Smooth muscle cell (in vitro differentiated cells): ENCODE measurements at regions not wholly inside any gene's neighbourhood (a gene's known extent, or its start where the extent isn't known, plus 50 kb on each side); places are given as distances from the start of the nearest gene placed in this dataset.
A peak's percentile ranks its signal among the peaks of the same experiment; 100 is the strongest.

Source experiments
- DNase-seq: peaks from one replicate; lab custom pipeline; 2025; ENCODE audit not compliant: unreplicated experiment; lab: John Stamatoyannopoulos, UW
- H2AFZ ChIP-seq: fragments of 200-600 bp; sonication (generic); 2 replicates; pipeline ENCODE4 v1.6.0; 2016; ENCODE audit warnings: antibody characterized with exemption, low read depth, mild to moderate bottlenecking
- H3F3A ChIP-seq: fragments of 200-600 bp; sonication (generic); 2 replicates; pipeline ENCODE4 v1.6.0; 2017; ENCODE audit warnings: antibody characterized with exemption, low read depth
- H3K27ac ChIP-seq: fragments of 200-600 bp; sonication (generic); 2 replicates; pipeline ENCODE4 v1.5.1; 2016; ENCODE audit warnings: low read depth, mild to moderate bottlenecking
- H3K27me3 ChIP-seq: fragments of 200-600 bp; sonication (generic); 2 replicates; pipeline ENCODE4 v1.6.1; 2016; ENCODE audit warnings: low read depth, mild to moderate bottlenecking
- H3K36me3 ChIP-seq: fragments of 200-600 bp; sonication (generic); 2 replicates; pipeline ENCODE4 v1.5.1; 2016; ENCODE audit warnings: low read depth
- H3K4me1 ChIP-seq: fragments of 200-600 bp; sonication (generic); 2 replicates; pipeline ENCODE4 v1.5.1; 2016; ENCODE audit warnings: low read depth
- H3K4me2 ChIP-seq: fragments of 200-600 bp; sonication (generic); 2 replicates; pipeline ENCODE4 v1.6.0; 2016; ENCODE audit warnings: mild to moderate bottlenecking
- H3K4me3 ChIP-seq: fragments of 200-600 bp; sonication (generic); 2 replicates; pipeline ENCODE4 v1.5.1; 2016; ENCODE audit warnings: mild to moderate bottlenecking
- H3K79me2 ChIP-seq: fragments of 200-600 bp; sonication (generic); 2 replicates; pipeline ENCODE4 v1.6.0; 2016; ENCODE audit warnings: low read depth, mild to moderate bottlenecking
- H3K9ac ChIP-seq: fragments of 200-600 bp; sonication (generic); 2 replicates; pipeline ENCODE4 v1.6.0; 2016; ENCODE audit warnings: low read depth
- H3K9me3 ChIP-seq: fragments of 200-600 bp; sonication (generic); replicated peaks from 2 replicates; pipeline ENCODE4 v1.5.1; 2016; ENCODE audit warnings: low read depth
- H4K20me1 ChIP-seq: fragments of 200-600 bp; sonication (generic); 2 replicates; pipeline ENCODE4 v1.6.0; 2016; ENCODE audit warnings: low read depth
- CTCF ChIP-seq: fragments of 200-600 bp; sonication (generic); IDR thresholded peaks from 2 replicates; pipeline ENCODE4 v1.5.1; 2017; ENCODE audit warnings: borderline replicate concordance, mild to moderate bottlenecking, antibody characterized with exemption; ENCODE audit not compliant: insufficient read depth, poor library complexity, severe bottlenecking
- WGBS: methylation state at CpG from one replicate; pipeline ENCODE4 v1.1.7; 2016; ENCODE audit warnings: low lambda C conversion rate; 5-methylcytosine and 5-hydroxymethylcytosine counted together

GRCh38 chr11:128200467-128200866, 386.9 kb downstream of the ETS1 start:
- H4K20me1 ChIP-seq = no peaks in the 10 kb centered on the region
- H3K36me3 ChIP-seq = no peaks in the 10 kb centered on the region
- H2AFZ ChIP-seq = no peak overlapping the region
- no peaks in the 10 kb centered on the region for H3F3A ChIP-seq
- H3K27me3 ChIP-seq = no peaks in the 10 kb centered on the region
- H3K27ac ChIP-seq = no peak overlapping the region
- no peak for DNase-seq
- H3K4me2 ChIP-seq = no peak overlapping the region
- H3K4me1 ChIP-seq = no peaks in the 10 kb centered on the region
- TF ChIP-seq CTCF = no peak
- no peak overlapping the region for H3K4me3 ChIP-seq
- no peak overlapping the region for H3K9ac ChIP-seq
- no peaks in the 10 kb centered on the region for H3K79me2 ChIP-seq
- H3K9me3 ChIP-seq = no peaks in the 10 kb centered on the region
- 85% methylated on average over 4 of the region's 4 CpGs for WGBS

GRCh38 chr11:128198216-128198772, 389.1 kb downstream of the ETS1 start:
- DNase-seq = no peak
- Histone ChIP-seq H3K4me2 (no peak overlapping the region), H2AFZ (no peak overlapping the region), H3K4me1 (no peaks in the 10 kb centered on the region), H3K27me3 (no peaks in the 10 kb centered on the region), H4K20me1 (no peaks in the 10 kb centered on the region), H3K79me2 (no peaks in the 10 kb centered on the region), H3K36me3 (no peaks in the 10 kb centered on the region), H3K9ac (no peak overlapping the region), H3F3A (no peaks in the 10 kb centered on the region), H3K27ac (no peak overlapping the region), H3K9me3 (no peaks in the 10 kb centered on the region), H3K4me3 (no peak overlapping the region)
- 93% methylated on average over 2 of the region's 2 CpGs for WGBS
- TF ChIP-seq CTCF = no peak

- H3K9me3 ChIP-seq = no peaks in the 10 kb centered on the region
- H3K4me3 ChIP-seq = no peak overlapping the region
- no peaks in the 10 kb centered on the region for H4K20me1 ChIP-seq
- DNase-seq = no peak
- H3K27ac ChIP-seq = no peak overlapping the region
- H3K79me2 ChIP-seq = no peaks in the 10 kb centered on the region
- H3K27me3 ChIP-seq = no peaks in the 10 kb centered on the region
- H3K36me3 ChIP-seq = no peaks in the 10 kb centered on the region
- H2AFZ ChIP-seq = no peak overlapping the region
- TF ChIP-seq CTCF = no peak
- no peaks in the 10 kb centered on the region for H3K4me1 ChIP-seq
- H3K4me2 ChIP-seq = no peak overlapping the region
- no peak overlapping the region for H3K9ac ChIP-seq
- no peaks in the 10 kb centered on the region for H3F3A ChIP-seq
These were observed 391.1 kb downstream of the ETS1 start for GRCh38 chr11:128196235-128196634.

GRCh38 chr11:128195756-128196155, 391.6 kb downstream of the ETS1 start:
- H3K36me3 ChIP-seq = no peaks in the 10 kb centered on the region
- no peaks in the 10 kb centered on the region for H4K20me1 ChIP-seq
- H3F3A ChIP-seq = no peaks in the 10 kb centered on the region
- H3K4me2 ChIP-seq = peak overlapping the region; percentile 20
- 42% methylated on average over 1 of the region's 1 CpG for WGBS
- DNase-seq = no peak
- H2AFZ ChIP-seq = no peak overlapping the region
- no peak overlapping the region for H3K27ac ChIP-seq
- TF ChIP-seq CTCF = no peak
- H3K4me3 ChIP-seq = no peak overlapping the region
- H3K9me3 ChIP-seq = no peaks in the 10 kb centered on the region
- no peaks in the 10 kb centered on the region for H3K4me1 ChIP-seq
- H3K27me3 ChIP-seq = no peaks in the 10 kb centered on the region
- H3K9ac ChIP-seq = no peak overlapping the region
- H3K79me2 ChIP-seq = no peaks in the 10 kb centered on the region
